ENCODE measurements at regions not wholly inside any gene's neighbourhood (a gene's known extent, or its start where the extent isn't known, plus 50 kb on each side); places are given as distances from the start of the nearest gene placed in this dataset.

- H3K27me3 ChIP-seq (ENCODE audit: control insufficient read depth, insufficient read depth, low read length) = no peaks in the 10 kb centered on the region
- no peaks in the 10 kb centered on the region for H3K4me1 ChIP-seq (ENCODE audit: control insufficient read depth, insufficient read depth, low read length)
- H3K36me3 ChIP-seq (ENCODE audit: control insufficient read depth, insufficient read depth, low read length) = no peaks in the 10 kb centered on the region
- no peak overlapping the region for H3K27ac ChIP-seq (ENCODE audit: low read length)
- H3K4me3 ChIP-seq (ENCODE audit: low read length) = no peak overlapping the region
- DNase-seq (ENCODE audit: low read depth, low spot score) = no peak
- no peaks in the 10 kb centered on the region for H3K9me3 ChIP-seq (ENCODE audit: control insufficient read depth, insufficient read depth, low read length)
- WGBS (ENCODE audit: insufficient coverage, insufficient read length) = no CpG with 5 or more reads among the region's 10 CpGs
Observed at GRCh38 chr18:78420116-78420515, 559.5 kb upstream of the SALL3 start.

- no peak for DNase-seq (ENCODE audit: low read depth, low spot score)
- Histone ChIP-seq H3K4me1 (ENCODE audit: control insufficient read depth, insufficient read depth, low read length) (no peaks in the 10 kb centered on the region), H3K36me3 (ENCODE audit: control insufficient read depth, insufficient read depth, low read length) (no peaks in the 10 kb centered on the region), H3K9me3 (ENCODE audit: control insufficient read depth, insufficient read depth, low read length) (no peaks in the 10 kb centered on the region), H3K27ac (ENCODE audit: low read length) (no peak overlapping the region), H3K27me3 (ENCODE audit: control insufficient read depth, insufficient read depth, low read length) (no peaks in the 10 kb centered on the region), H3K4me3 (ENCODE audit: low read length) (no peak overlapping the region)
- WGBS (ENCODE audit: insufficient coverage, insufficient read length) = no CpG with 5 or more reads among the region's 1 CpG
Observed at GRCh38 chr18:78421392-78421791, 558.2 kb upstream of the SALL3 start.

GRCh38 chr18:78422336-78422735, 557.3 kb upstream of the SALL3 start:
- no CpG with 5 or more reads among the region's 7 CpGs for WGBS (ENCODE audit: insufficient coverage, insufficient read length)
- DNase-seq (ENCODE audit: low read depth, low spot score) = no peak
- H3K9me3 ChIP-seq (ENCODE audit: control insufficient read depth, insufficient read depth, low read length) = no peaks in the 10 kb centered on the region
- no peak overlapping the region for H3K4me3 ChIP-seq (ENCODE audit: low read length)
- H3K4me1 ChIP-seq (ENCODE audit: control insufficient read depth, insufficient read depth, low read length) = no peaks in the 10 kb centered on the region
- H3K36me3 ChIP-seq (ENCODE audit: control insufficient read depth, insufficient read depth, low read length) = no peaks in the 10 kb centered on the region
- H3K27me3 ChIP-seq (ENCODE audit: control insufficient read depth, insufficient read depth, low read length) = no peaks in the 10 kb centered on the region
- no peak overlapping the region for H3K27ac ChIP-seq (ENCODE audit: low read length)

GRCh38 chr18:78423811-78424210, 555.8 kb upstream of the SALL3 start:
- no peak for DNase-seq (ENCODE audit: low read depth, low spot score)
- no peak overlapping the region for H3K4me3 ChIP-seq (ENCODE audit: low read length)
- no peaks in the 10 kb centered on the region for H3K9me3 ChIP-seq (ENCODE audit: control insufficient read depth, insufficient read depth, low read length)
- no CpG with 5 or more reads among the region's 12 CpGs for WGBS (ENCODE audit: insufficient coverage, insufficient read length)
- H3K36me3 ChIP-seq (ENCODE audit: control insufficient read depth, insufficient read depth, low read length) = no peaks in the 10 kb centered on the region
- no peaks in the 10 kb centered on the region for H3K4me1 ChIP-seq (ENCODE audit: control insufficient read depth, insufficient read depth, low read length)
- no peaks in the 10 kb centered on the region for H3K27me3 ChIP-seq (ENCODE audit: control insufficient read depth, insufficient read depth, low read length)
- no peak overlapping the region for H3K27ac ChIP-seq (ENCODE audit: low read length)

- Histone ChIP-seq H3K27ac (ENCODE audit: low read length) (no peak overlapping the region), H3K4me1 (ENCODE audit: control insufficient read depth, insufficient read depth, low read length) (no peaks in the 10 kb centered on the region), H3K4me3 (ENCODE audit: low read length) (no peak overlapping the region), H3K36me3 (ENCODE audit: control insufficient read depth, insufficient read depth, low read length) (no peaks in the 10 kb centered on the region), H3K9me3 (ENCODE audit: control insufficient read depth, insufficient read depth, low read length) (no peaks in the 10 kb centered on the region), H3K27me3 (ENCODE audit: control insufficient read depth, insufficient read depth, low read length) (no peaks in the 10 kb centered on the region)
- DNase-seq (ENCODE audit: low read depth, low spot score) = no peak
- no CpG with 5 or more reads among the region's 7 CpGs for WGBS (ENCODE audit: insufficient coverage, insufficient read length)
Observed at GRCh38 chr18:78424403-78425018, 555.1 kb upstream of the SALL3 start.

GRCh38 chr18:78425019-78425412, 554.6 kb upstream of the SALL3 start:
- Histone ChIP-seq H3K9me3 (ENCODE audit: control insufficient read depth, insufficient read depth, low read length) (no peaks in the 10 kb centered on the region), H3K27ac (ENCODE audit: low read length) (no peak overlapping the region)
- WGBS (ENCODE audit: insufficient coverage, insufficient read length) = no CpG with 5 or more reads among the region's 2 CpGs

GRCh38 chr18:78427081-78427480, 552.5 kb upstream of the SALL3 start:
- no CpG with 5 or more reads among the region's 12 CpGs for WGBS (ENCODE audit: insufficient coverage, insufficient read length)
- H3K4me3 ChIP-seq (ENCODE audit: low read length) = no peak overlapping the region
- H3K36me3 ChIP-seq (ENCODE audit: control insufficient read depth, insufficient read depth, low read length) = no peaks in the 10 kb centered on the region
- no peak overlapping the region for H3K27ac ChIP-seq (ENCODE audit: low read length)
- H3K4me1 ChIP-seq (ENCODE audit: control insufficient read depth, insufficient read depth, low read length) = no peaks in the 10 kb centered on the region
- H3K27me3 ChIP-seq (ENCODE audit: control insufficient read depth, insufficient read depth, low read length) = no peaks in the 10 kb centered on the region
- no peak for DNase-seq (ENCODE audit: low read depth, low spot score)
- no peaks in the 10 kb centered on the region for H3K9me3 ChIP-seq (ENCODE audit: control insufficient read depth, insufficient read depth, low read length)

More at GRCh38 chr18:78425019-78425412, 554.6 kb upstream of the SALL3 start:
- Histone ChIP-seq H3K36me3 (ENCODE audit: control insufficient read depth, insufficient read depth, low read length) (no peaks in the 10 kb centered on the region), H3K4me1 (ENCODE audit: control insufficient read depth, insufficient read depth, low read length) (no peaks in the 10 kb centered on the region), H3K4me3 (ENCODE audit: low read length) (no peak overlapping the region), H3K27me3 (ENCODE audit: control insufficient read depth, insufficient read depth, low read length) (no peaks in the 10 kb centered on the region)
- DNase-seq (ENCODE audit: low read depth, low spot score) = no peak

GRCh38 chr18:78429127-78430108, 550.2 kb upstream of the SALL3 start:
- no peak for DNase-seq (ENCODE audit: low read depth, low spot score)
- Histone ChIP-seq H3K9me3 (ENCODE audit: control insufficient read depth, insufficient read depth, low read length) (no peaks in the 10 kb centered on the region), H3K27ac (ENCODE audit: low read length) (no peak overlapping the region), H3K36me3 (ENCODE audit: control insufficient read depth, insufficient read depth, low read length) (no peaks in the 10 kb centered on the region), H3K27me3 (ENCODE audit: control insufficient read depth, insufficient read depth, low read length) (no peaks in the 10 kb centered on the region), H3K4me3 (ENCODE audit: low read length) (no peak overlapping the region), H3K4me1 (ENCODE audit: control insufficient read depth, insufficient read depth, low read length) (no peaks in the 10 kb centered on the region)
- WGBS (ENCODE audit: insufficient coverage, insufficient read length) = no CpG with 5 or more reads among the region's 54 CpGs

- H3K9me3 ChIP-seq (ENCODE audit: control insufficient read depth, insufficient read depth, low read length) = no peaks in the 10 kb centered on the region
- no peaks in the 10 kb centered on the region for H3K36me3 ChIP-seq (ENCODE audit: control insufficient read depth, insufficient read depth, low read length)
- no CpG with 5 or more reads among the region's 28 CpGs for WGBS (ENCODE audit: insufficient coverage, insufficient read length)
- DNase-seq (ENCODE audit: low read depth, low spot score) = no peak
- H3K4me1 ChIP-seq (ENCODE audit: control insufficient read depth, insufficient read depth, low read length) = no peaks in the 10 kb centered on the region
- no peak overlapping the region for H3K27ac ChIP-seq (ENCODE audit: low read length)
- H3K4me3 ChIP-seq (ENCODE audit: low read length) = no peak overlapping the region
- H3K27me3 ChIP-seq (ENCODE audit: control insufficient read depth, insufficient read depth, low read length) = no peaks in the 10 kb centered on the region
Observed at GRCh38 chr18:78430131-78430758, 549.4 kb upstream of the SALL3 start.

- Histone ChIP-seq H3K4me3 (ENCODE audit: low read length) (no peak overlapping the region), H3K27ac (ENCODE audit: low read length) (no peak overlapping the region), H3K4me1 (ENCODE audit: control insufficient read depth, insufficient read depth, low read length) (no peaks in the 10 kb centered on the region), H3K27me3 (ENCODE audit: control insufficient read depth, insufficient read depth, low read length) (no peaks in the 10 kb centered on the region), H3K9me3 (ENCODE audit: control insufficient read depth, insufficient read depth, low read length) (no peaks in the 10 kb centered on the region), H3K36me3 (ENCODE audit: control insufficient read depth, insufficient read depth, low read length) (no peaks in the 10 kb centered on the region)
- no peak for DNase-seq (ENCODE audit: low read depth, low spot score)
- no CpG with 5 or more reads among the region's 13 CpGs for WGBS (ENCODE audit: insufficient coverage, insufficient read length)
Observed at GRCh38 chr18:78431606-78432005, 548.0 kb upstream of the SALL3 start.
